HG02852 (cell line): ENCODE measurements at regions not wholly inside any gene's neighbourhood (a gene's known extent, or its start where the extent isn't known, plus 50 kb on each side); places are given as distances from the start of the nearest gene placed in this dataset.

Experiments used
- ATAC-seq: cut with Tn5 transposase; IDR thresholded peaks from one replicate; pipeline ENCODE4 v1.9.1; 2021; ENCODE audit warnings: mild to moderate bottlenecking, moderate library complexity; ENCODE audit not compliant: unreplicated experiment

- ATAC-seq, result no peak
These were observed 654.6 kb upstream of the SLITRK1 start for GRCh38 chr13:84536906-84537305.

GRCh38 chr13:84528408-84529070, 646.3 kb upstream of the SLITRK1 start:
- no peak for ATAC-seq

DNA sequence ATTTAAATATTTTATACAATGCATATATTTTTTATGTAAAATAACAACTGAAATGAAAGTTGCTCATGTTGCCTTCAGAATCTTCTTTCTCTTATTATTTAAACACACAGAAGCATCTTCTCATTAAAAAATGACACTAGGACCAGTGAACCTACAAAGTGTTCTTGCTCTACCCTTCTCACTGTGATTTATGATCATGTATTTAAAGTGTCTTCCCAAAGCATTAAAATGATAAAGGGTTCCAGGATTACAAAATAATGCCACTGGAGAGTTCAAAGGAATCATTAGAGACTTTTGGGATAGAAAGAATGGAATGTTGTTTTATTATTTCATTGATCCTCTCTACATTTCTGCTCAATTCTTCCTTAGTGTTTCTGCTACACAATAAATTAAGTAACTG, 643.6 kb upstream of the SLITRK1 start:
- no peak for ATAC-seq

DNA sequence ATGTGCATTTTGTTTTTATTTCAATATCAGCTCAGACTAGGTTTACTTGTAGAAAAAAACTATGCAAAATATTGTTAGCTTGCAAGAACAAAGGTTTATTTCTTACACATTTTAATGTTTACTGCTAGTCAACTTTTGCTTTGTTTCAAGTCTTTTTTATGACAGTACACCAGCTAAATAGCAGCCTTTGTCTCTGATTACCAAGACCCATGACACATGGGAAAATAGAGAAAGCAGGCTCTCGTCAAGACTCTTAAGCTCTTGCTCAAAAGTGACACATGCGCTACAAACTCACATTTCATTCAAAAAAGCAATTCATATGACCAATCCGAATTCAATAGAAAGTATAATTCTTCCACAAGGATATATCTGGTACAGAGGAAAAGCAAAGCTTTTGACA, 642.3 kb upstream of the SLITRK1 start:
- no peak for ATAC-seq

GRCh38 chr13:84500016-84500415, 617.7 kb upstream of the SLITRK1 start:
- ATAC-seq, result no peak

GRCh38 chr13:84497613-84498012, 615.3 kb upstream of the SLITRK1 start:
- no peak for ATAC-seq

- ATAC-seq, result no peak
These were observed 609.7 kb upstream of the SLITRK1 start for GRCh38 chr13:84491952-84492351.

DNA sequence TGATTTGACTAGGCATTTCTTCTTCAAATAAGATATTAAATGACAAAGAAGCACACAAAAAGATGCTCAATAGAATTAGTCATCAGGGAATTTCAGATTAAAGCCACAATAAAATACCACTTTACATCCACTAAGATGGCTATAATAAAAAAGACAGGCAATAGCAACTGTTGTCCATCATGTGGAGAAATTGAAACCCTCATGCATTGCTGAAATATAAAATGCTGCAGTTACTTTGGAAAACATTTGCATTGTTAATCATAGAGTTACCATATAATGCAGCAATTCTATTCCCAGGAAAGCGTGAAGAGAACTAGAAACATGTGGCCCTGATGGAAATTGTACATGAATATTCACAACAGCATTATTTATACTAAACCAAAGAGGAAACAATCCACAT, 605.5 kb upstream of the SLITRK1 start:
- no peak for ATAC-seq

DNA sequence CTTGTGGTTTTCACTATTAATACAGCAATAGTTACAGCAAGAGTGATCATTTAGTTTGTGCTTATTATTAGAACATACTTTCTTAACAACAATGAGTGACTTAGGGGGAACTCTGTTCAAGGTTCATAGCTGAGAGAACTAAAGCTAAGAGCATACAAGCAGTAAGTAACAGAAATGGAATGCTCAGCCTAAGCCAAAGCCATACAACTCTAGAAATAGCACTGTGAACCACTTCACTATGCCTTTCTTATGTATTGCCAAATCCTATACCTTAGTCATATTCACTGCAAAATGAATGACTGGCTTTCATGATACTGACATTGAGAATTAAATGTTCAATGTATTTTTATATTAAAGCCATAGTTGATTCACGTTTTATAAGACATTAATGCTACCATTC, 599.7 kb upstream of the SLITRK1 start:
- ATAC-seq, result no peak

- ATAC-seq, result no peak
These were observed 597.4 kb upstream of the SLITRK1 start for GRCh38 chr13:84479656-84480055.

- ATAC-seq, result no peak
These were observed 588.3 kb upstream of the SLITRK1 start for GRCh38 chr13:84470528-84470927.

DNA sequence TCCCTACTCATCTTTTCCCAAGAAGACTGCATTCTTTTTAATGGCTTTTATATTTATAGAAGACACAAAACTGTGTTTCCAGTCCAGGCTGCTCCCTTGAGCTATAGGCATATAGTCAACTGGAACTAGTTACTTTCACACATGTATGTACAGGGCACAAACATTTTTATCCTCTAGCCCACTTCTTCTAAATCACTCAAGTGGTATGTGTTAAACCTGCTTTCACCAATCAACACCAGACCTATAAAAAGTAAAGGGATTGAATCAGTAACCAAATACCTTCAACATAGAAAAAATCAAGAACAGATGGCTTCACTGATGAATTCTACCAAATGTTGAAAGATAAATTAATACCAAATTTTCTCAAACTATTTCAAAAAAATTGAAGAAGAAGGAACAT, 584.2 kb upstream of the SLITRK1 start:
- no peak for ATAC-seq

GRCh38 chr13:84460989-84461388, 578.7 kb upstream of the SLITRK1 start:
- no peak for ATAC-seq

- ATAC-seq, result no peak
These were observed 573.0 kb upstream of the SLITRK1 start for GRCh38 chr13:84455143-84455905.

DNA sequence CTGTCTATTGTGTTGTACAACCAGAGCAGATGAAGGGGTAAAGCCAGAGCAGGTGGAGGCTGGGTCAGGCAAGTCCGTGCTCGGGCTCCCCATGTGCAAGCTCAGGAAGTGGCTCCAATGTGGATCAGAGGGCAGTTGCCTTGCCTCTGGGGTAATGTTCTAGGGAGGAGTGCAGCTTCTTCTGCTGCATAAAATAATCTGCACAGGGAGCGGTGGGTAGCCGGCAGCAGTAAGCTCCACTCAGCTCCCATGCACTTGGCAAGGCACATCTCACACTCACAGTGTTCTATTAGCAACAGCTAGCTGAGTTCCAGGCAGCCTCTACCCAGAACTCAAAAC, 565.3 kb upstream of the SLITRK1 start:
- ATAC-seq, result no peak

DNA sequence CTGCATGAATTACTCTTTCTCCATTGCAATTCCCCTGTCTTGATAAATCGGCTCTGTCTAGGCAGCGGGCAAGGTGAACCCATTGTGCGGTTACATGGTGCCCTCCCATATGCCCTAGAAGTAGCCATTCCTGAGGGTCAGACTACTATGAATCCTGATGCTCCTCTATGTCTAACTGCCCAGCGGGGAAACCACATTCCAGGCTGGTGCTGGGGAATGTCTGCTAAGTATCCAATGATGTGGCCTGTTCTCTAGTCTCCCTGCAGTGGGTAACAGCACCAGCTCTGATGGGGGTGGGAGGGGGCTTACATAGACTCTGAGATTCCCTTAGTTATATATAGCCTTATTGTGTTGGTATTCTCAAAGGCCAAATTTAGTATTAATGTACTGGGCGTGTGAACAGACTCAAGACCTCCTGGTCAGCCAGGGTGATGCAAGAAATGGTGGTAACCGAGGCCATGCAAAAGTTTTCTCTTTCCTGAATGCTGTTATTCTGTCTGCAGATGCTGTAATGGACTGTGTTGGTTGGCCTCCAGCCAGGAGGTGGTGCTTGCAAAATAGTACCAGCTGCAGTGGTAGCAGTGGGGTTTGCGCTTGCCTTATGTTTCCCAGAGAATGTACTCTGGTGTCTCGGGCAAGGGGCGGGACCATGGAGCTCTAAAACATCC, 564.8 kb upstream of the SLITRK1 start:
- ATAC-seq, result no peak

DNA sequence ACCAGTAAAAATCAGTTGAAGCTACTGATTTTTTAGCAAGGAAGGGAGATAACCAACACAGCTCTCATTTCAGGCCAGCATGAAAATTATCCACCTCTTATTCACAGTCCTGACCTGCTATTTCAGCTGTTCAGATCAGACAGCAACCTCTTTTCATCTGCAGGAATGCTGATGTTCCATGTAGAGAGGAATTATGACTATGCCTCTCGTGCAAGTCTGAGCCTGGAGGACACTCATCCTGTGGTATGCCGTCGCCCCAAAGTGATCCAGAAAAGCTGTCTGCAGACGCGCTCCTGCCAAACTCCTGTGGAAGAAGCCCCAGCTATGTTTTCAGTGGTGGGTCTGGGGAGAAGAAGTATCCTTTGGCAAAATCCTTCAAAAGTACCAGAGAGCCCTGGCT, 563.5 kb upstream of the SLITRK1 start:
- ATAC-seq, result no peak

GRCh38 chr13:84443463-84443862, 561.2 kb upstream of the SLITRK1 start:
- ATAC-seq, result no peak

DNA sequence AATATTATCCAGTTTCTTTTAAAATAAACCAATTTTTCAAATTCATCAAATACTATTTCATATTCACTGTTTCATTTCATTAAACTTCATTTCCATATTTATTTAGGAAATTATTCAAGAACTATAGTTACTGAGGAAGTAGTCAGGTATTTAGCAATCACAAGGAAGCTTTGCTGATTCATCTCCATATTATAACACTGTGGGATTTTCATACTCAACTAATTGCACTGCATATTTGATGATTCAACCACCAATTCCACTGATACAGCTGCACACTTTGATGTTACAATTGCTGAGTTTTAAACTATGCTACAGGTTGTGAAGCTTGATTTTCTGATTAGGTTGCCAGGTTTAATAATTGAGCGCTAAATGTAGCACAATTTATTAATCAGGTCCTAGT, 556.8 kb upstream of the SLITRK1 start:
- no peak for ATAC-seq

DNA sequence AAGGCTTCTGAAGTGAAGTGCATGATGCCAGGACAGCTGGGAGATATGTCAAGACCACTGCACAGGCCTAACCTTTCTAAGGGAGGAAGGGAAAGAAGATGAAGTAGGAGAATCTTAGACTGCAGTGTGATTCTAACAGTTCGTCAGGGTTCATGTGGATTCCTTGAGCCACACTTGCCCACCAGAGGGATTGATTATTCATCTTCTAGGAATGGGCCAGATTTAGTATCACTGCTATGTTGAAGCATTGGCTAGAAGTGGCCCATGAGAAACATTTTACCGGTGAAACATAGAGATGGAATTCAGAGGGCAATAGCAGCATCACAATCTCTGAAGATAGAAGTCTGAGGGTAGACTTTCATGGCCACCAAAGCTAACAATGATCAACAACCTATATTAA, 550.8 kb upstream of the SLITRK1 start:
- ATAC-seq, result no peak

DNA sequence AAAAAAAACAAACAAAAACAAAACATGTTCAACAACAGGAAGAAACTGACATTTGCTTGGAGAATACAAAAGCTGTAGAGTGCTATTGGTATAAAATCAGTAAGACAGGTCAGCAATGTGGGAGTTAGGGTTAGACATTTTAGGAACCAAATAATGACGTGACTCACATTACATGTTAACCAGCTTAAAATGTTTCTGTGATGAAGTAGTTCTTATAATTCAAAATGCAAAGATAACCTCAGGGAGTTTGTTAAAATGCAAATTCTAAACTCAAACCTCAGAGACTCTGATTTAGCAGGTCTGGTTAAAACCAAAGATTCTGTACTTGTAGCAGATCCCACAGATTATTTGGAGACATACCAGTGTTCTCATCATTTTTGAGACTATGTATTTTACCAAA, 549.4 kb upstream of the SLITRK1 start:
- ATAC-seq, result no peak

DNA sequence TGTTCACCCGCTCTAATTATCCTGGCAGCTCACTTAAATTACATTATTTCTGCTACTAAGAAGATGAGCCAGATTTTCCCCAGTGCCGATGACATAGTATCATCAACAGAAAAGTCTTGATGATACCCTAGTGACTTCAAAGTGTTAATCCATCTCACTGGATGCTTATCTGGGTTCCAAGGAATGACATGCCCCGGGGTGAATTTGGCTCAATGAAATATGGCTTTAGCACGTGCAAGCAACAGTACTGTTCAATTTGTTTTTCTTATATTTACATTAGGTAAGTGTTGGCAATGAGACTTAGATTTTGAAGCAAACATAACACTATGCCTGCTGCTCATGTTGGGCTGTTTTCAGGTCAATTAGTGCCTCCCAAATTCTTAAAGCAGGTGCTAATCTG, 548.2 kb upstream of the SLITRK1 start:
- no peak for ATAC-seq
